Tibial nerve (tissue), 4 donors: ENCODE measurements at regions not wholly inside any gene's neighbourhood (a gene's known extent, or its start where the extent isn't known, plus 50 kb on each side); places are given as distances from the start of the nearest gene placed in this dataset.
"Not testable (repeated sequence)": the region's sequence is repeated elsewhere in the genome, so short reads cannot be mapped to it uniquely, and the experiment has no call there.

ENCODE experiments used
- DNase-seq, 2 donors: peaks; one replicate each; pipeline ENCODE4 v3.0.0-alpha.2; 2019; ENCODE audit warnings: low spot score in 2 of 2
- H3K27ac ChIP-seq, 4 donors: fragments of 200-600 bp; sonication (generic) in 3 of 4; one replicate each; pipeline ENCODE4 v1.5.1; 2017 to 2019; ENCODE audit warnings: mild to moderate bottlenecking in 1 of 4
- H3K27me3 ChIP-seq, 2 donors: fragments of 200-600 bp; sonication (generic) in 1 of 2; one replicate each; pipeline versions ENCODE4 v1.5.1 to v1.6.0; 2017 to 2019
- H3K36me3 ChIP-seq, 3 donors: fragments of 200-600 bp; sonication (generic); one replicate each; pipeline ENCODE4 v1.5.1; 2018 to 2019
- H3K4me1 ChIP-seq, 4 donors: fragments of 200-600 bp; sonication (generic) in 3 of 4; one replicate each; pipeline ENCODE4 v1.5.1; 2017 to 2019
- H3K4me3 ChIP-seq, 4 donors: fragments of 200-600 bp; sonication (generic) in 3 of 4; one replicate each; pipeline ENCODE4 v1.5.1; 2017 to 2019; ENCODE audit warnings: mild to moderate bottlenecking in 1 of 4, moderate library complexity in 1 of 4
- H3K9me3 ChIP-seq, 4 donors: fragments of 200-600 bp; sonication (generic) in 3 of 4; one replicate each; pipeline ENCODE4 v1.5.1; 2017 to 2019
- CTCF ChIP-seq, 5 experiments: fragments of 200-600 bp in 3 of 5; fragments of 450-650 bp in 2 of 5; sonication (generic) in 3 of 5; IDR thresholded peaks; one replicate each; pipeline ENCODE4 v1.5.1; 2016 to 2019; ENCODE audit warnings: antibody characterized with exemption in 5 of 5, mild to moderate bottlenecking in 3 of 5, moderate library complexity in 2 of 5
- EP300 ChIP-seq, 2 donors: sonication (generic); formaldehyde crosslinking; IDR thresholded peaks; one replicate each; pipeline ENCODE4 v1.6.1; 2017; ENCODE audit warnings: antibody characterized with exemption in 2 of 2, mild to moderate bottlenecking in 1 of 2
- POLR2A ChIP-seq, 2 donors: fragments of 450-650 bp; IDR thresholded peaks; one replicate each; pipeline ENCODE4 v1.6.1; 2017; ENCODE audit warnings: antibody characterized with exemption in 2 of 2, mild to moderate bottlenecking in 2 of 2, moderate library complexity in 2 of 2
- WGBS, 2 donors: methylation state at CpG; one replicate each; pipeline ENCODE4 v1.1.5; 2018; 5-methylcytosine and 5-hydroxymethylcytosine counted together

- Histone ChIP-seq H3K9me3 (peaks cover 0 to 25% (median 0%) of the 10 kb centered on the region in 4 donors), H3K36me3 (no peaks in the 10 kb centered on the region), H3K27me3 (no peaks in the 10 kb centered on the region), H3K4me1 (no peaks in the 10 kb centered on the region), H3K4me3 (no peak overlapping the region), H3K27ac (no peak overlapping the region)
- DNase-seq: no peak
- no peak for TF ChIP-seq EP300 (IDR thresholded peaks at IDR 0.05)
- TF ChIP-seq CTCF (IDR thresholded peaks at IDR 0.05): no peak
- TF ChIP-seq POLR2A (IDR thresholded peaks at IDR 0.05): no peak
- WGBS, 2 donors: 83 to 91% methylated on average over 5 of the region's 5 CpGs
Measured at GRCh38 chr7:54439391-54439790, 102.8 kb upstream of the VSTM2A start.

- not testable (repeated sequence) for H3K27me3 ChIP-seq, H3K27ac ChIP-seq, H3K9me3 ChIP-seq, DNase-seq, H3K36me3 ChIP-seq, H3K4me1 ChIP-seq, H3K4me3 ChIP-seq
- WGBS, 2 donors: 89 to 92% methylated on average over 26 to 29 of the region's 34 CpGs
Measured at GRCh38 chr7:54444046-54444686, 98.0 kb upstream of the VSTM2A start.

- H3K4me3 ChIP-seq, H3K36me3 ChIP-seq, DNase-seq, H3K4me1 ChIP-seq, H3K27ac ChIP-seq, H3K27me3 ChIP-seq: not testable (repeated sequence)
- 52 to 68% methylated on average over 1 of the region's 1 CpG for WGBS, 2 donors
- peaks cover 0 to 27% (median 0%) of the 10 kb centered on the region in 4 donors for H3K9me3 ChIP-seq
Measured at GRCh38 chr7:54453168-54453567, 89.0 kb upstream of the VSTM2A start.

GRCh38 chr7:54454700-54455099, 87.5 kb upstream of the VSTM2A start:
- 76 to 80% methylated on average over 6 of the region's 6 CpGs for WGBS, 2 donors
- DNase-seq, H3K27me3 ChIP-seq: not testable (repeated sequence)

GRCh38 chr7:54465095-54465494, 77.1 kb upstream of the VSTM2A start:
- TF ChIP-seq CTCF (IDR thresholded peaks at IDR 0.05) (no peak), EP300 (IDR thresholded peaks at IDR 0.05) (no peak), POLR2A (IDR thresholded peaks at IDR 0.05) (no peak)
- Histone ChIP-seq H3K27me3 (no peaks in the 10 kb centered on the region), H3K36me3 (no peaks in the 10 kb centered on the region), H3K4me1 (no peaks in the 10 kb centered on the region), H3K4me3 (no peak overlapping the region), H3K9me3 (peaks cover 0 to 2% (median 0%) of the 10 kb centered on the region in 4 donors), H3K27ac (no peak overlapping the region)
- no peak for DNase-seq

More at GRCh38 chr7:54454700-54455099, 87.5 kb upstream of the VSTM2A start:
- peaks cover 0 to 32% (median 0%) of the 10 kb centered on the region in 4 donors for H3K9me3 ChIP-seq
- not testable (repeated sequence) for H3K4me3 ChIP-seq, H3K36me3 ChIP-seq, H3K27ac ChIP-seq, H3K4me1 ChIP-seq

GRCh38 chr7:54469740-54470139, 72.4 kb upstream of the VSTM2A start:
- H3K9me3 ChIP-seq: peaks cover 0 to 7% (median 0%) of the 10 kb centered on the region in 4 donors
- no peaks in the 10 kb centered on the region for H3K27me3 ChIP-seq
- TF ChIP-seq POLR2A (IDR thresholded peaks at IDR 0.05): no peak
- no peak for TF ChIP-seq EP300 (IDR thresholded peaks at IDR 0.05)
- H3K4me3 ChIP-seq: no peak overlapping the region
- no peak for DNase-seq
- H3K4me1 ChIP-seq: no peaks in the 10 kb centered on the region
- 90 to 93% methylated on average over 10 of the region's 10 CpGs for WGBS, 2 donors
- H3K36me3 ChIP-seq: no peaks in the 10 kb centered on the region
- no peak overlapping the region for H3K27ac ChIP-seq

- 86 to 90% methylated on average over 1 of the region's 1 CpG for WGBS, 2 donors
Measured at GRCh38 chr7:54476609-54477008, 65.6 kb upstream of the VSTM2A start.

More at GRCh38 chr7:54476609-54477008, 65.6 kb upstream of the VSTM2A start:
- TF ChIP-seq POLR2A (IDR thresholded peaks at IDR 0.05) (no peak), EP300 (IDR thresholded peaks at IDR 0.05) (no peak), CTCF (IDR thresholded peaks at IDR 0.05) (no peak)
- no peak for DNase-seq
- Histone ChIP-seq H3K4me3 (no peak overlapping the region), H3K9me3 (no peaks in the 10 kb centered on the region), H3K27ac (no peak overlapping the region), H3K36me3 (no peaks in the 10 kb centered on the region), H3K4me1 (no peaks in the 10 kb centered on the region), H3K27me3 (no peaks in the 10 kb centered on the region)
